Gastrocnemius medialis (tissue), 4 donors: ENCODE measurements at regions not wholly inside any gene's neighbourhood (a gene's known extent, or its start where the extent isn't known, plus 50 kb on each side); places are given as distances from the start of the nearest gene placed in this dataset.

Source experiments
- ATAC-seq, 2 donors: fragments of 150-250 bp; one replicate each; pipeline ENCODE4 v1.9.1; 2016
- DNase-seq, 2 donors: peaks; one replicate each; pipeline ENCODE4 v3.0.0-alpha.2; 2019
- H3K27ac ChIP-seq, 4 donors: fragments of 200-600 bp; sonication (generic); 1 replicate in 1 of 4; 2 replicates in 3 of 4; pipeline ENCODE4 v1.5.1; 2016 to 2018; ENCODE audit warnings: mild to moderate bottlenecking in 2 of 4, moderate library complexity in 1 of 4
- H3K27me3 ChIP-seq, 3 donors: fragments of 200-600 bp; sonication (generic) in 2 of 3; 1 replicate in 1 of 3; 2 replicates in 2 of 3; pipeline versions ENCODE4 v1.5.1 to v1.6.0; 2016 to 2019; ENCODE audit warnings: mild to moderate bottlenecking in 1 of 3, moderate library complexity in 1 of 3
- H3K36me3 ChIP-seq, 2 donors: fragments of 200-600 bp; sonication (generic) in 1 of 2; one replicate each; pipeline ENCODE4 v1.5.1; 2017 to 2018
- H3K4me1 ChIP-seq, 2 donors: fragments of 200-600 bp; sonication (generic) in 1 of 2; one replicate each; pipeline ENCODE4 v1.5.1; 2016 to 2017; ENCODE audit warnings: mild to moderate bottlenecking in 2 of 2
- H3K4me3 ChIP-seq, 4 donors: fragments of 200-600 bp; sonication (generic) in 3 of 4; 1 replicate in 1 of 4; 2 replicates in 3 of 4; pipeline ENCODE4 v1.5.1; 2016 to 2019; ENCODE audit warnings: mild to moderate bottlenecking in 2 of 4
- H3K9me3 ChIP-seq, 3 donors: fragments of 200-600 bp; sonication (generic) in 2 of 3; 1 replicate in 1 of 3; 2 replicates in 2 of 3; pipeline ENCODE4 v1.5.1; 2016 to 2019
- CTCF ChIP-seq, 5 experiments: fragments of 450-650 bp in 3 of 5; fragments of 200-600 bp in 2 of 5; sonication (generic) in 2 of 5; IDR thresholded peaks in 4 of 5; conservative IDR thresholded peaks in 1 of 5; 1 replicate in 4 of 5; 2 replicates in 1 of 5; pipeline ENCODE4 v1.5.1; 2016 to 2019; ENCODE audit warnings: antibody characterized with exemption in 5 of 5, mild to moderate bottlenecking in 3 of 5, moderate library complexity in 3 of 5
- POLR2A ChIP-seq, 2 donors: fragments of 450-650 bp; IDR thresholded peaks; one replicate each; pipeline ENCODE4 v1.6.1; 2017; ENCODE audit warnings: antibody characterized with exemption in 2 of 2, mild to moderate bottlenecking in 2 of 2, moderate library complexity in 2 of 2
- in situ Hi-C, 4 donors: fragments of 200-750 bp; cut with MboI; loops; one replicate each; pipeline versions ENCODE4 v1.15.0 to v1.8.0; 2017; ENCODE audit warnings: low sequenced_read_pairs in 4 of 4
- intact Hi-C: fragments of 100-400 bp; cut with DNase I; formaldehyde crosslinking; loops from one replicate; pipeline ENCODE4 v1.15.1; 2023; ENCODE audit warnings: low total_unique reads

GRCh38 chr1:173355281-173356031 is 121.7 kb upstream of the PRDX6 start:
- no peak overlapping the region for H3K4me3 ChIP-seq
- intact Hi-C loops = no loop called here

GRCh38 chr1:173356191-173356762 is 120.9 kb upstream of the PRDX6 start:
- H3K4me1 ChIP-seq = no peaks in the 10 kb centered on the region
- no peak overlapping the region for H3K27ac ChIP-seq
- TF ChIP-seq POLR2A (IDR thresholded peaks at IDR 0.05) (no peak), CTCF (IDR thresholded peaks at IDR 0.05 in 4 of 5, conservative IDR thresholded peaks at IDR 0.05 in 1 of 5) (no peak)
- ATAC-seq (no peak), DNase-seq (no peak)
- no peaks in the 10 kb centered on the region for H3K27me3 ChIP-seq
- in situ Hi-C loops = no loop called here
- intact Hi-C loops = no loop called here
- H3K36me3 ChIP-seq = no peaks in the 10 kb centered on the region
- H3K4me3 ChIP-seq = no peak overlapping the region
- no peaks in the 10 kb centered on the region for H3K9me3 ChIP-seq

More at GRCh38 chr1:173355281-173356031, 121.7 kb upstream of the PRDX6 start:
- Histone ChIP-seq H3K27me3 (no peaks in the 10 kb centered on the region), H3K4me1 (no peaks in the 10 kb centered on the region), H3K36me3 (no peaks in the 10 kb centered on the region), H3K9me3 (no peaks in the 10 kb centered on the region), H3K27ac (no peak overlapping the region)
- in situ Hi-C loops = no loop called here
- no peak for TF ChIP-seq POLR2A (IDR thresholded peaks at IDR 0.05)
- no peak for TF ChIP-seq CTCF (IDR thresholded peaks at IDR 0.05 in 4 of 5, conservative IDR thresholded peaks at IDR 0.05 in 1 of 5)
- ATAC-seq (no peak), DNase-seq (no peak)

GRCh38 chr1:173360487-173361063 is 116.6 kb upstream of the PRDX6 start:
- Histone ChIP-seq H3K27me3 (no peaks in the 10 kb centered on the region), H3K36me3 (no peaks in the 10 kb centered on the region), H3K9me3 (no peaks in the 10 kb centered on the region), H3K27ac (no peak overlapping the region), H3K4me1 (no peaks in the 10 kb centered on the region), H3K4me3 (no peak overlapping the region)
- ATAC-seq = no peak
- in situ Hi-C loops = no loop called here
- intact Hi-C loops = no loop called here
- DNase-seq = no peak
- no peak for TF ChIP-seq CTCF (IDR thresholded peaks at IDR 0.05 in 4 of 5, conservative IDR thresholded peaks at IDR 0.05 in 1 of 5)
- no peak for TF ChIP-seq POLR2A (IDR thresholded peaks at IDR 0.05)

- in situ Hi-C loops = no loop called here
- intact Hi-C loops = no loop called here
- TF ChIP-seq POLR2A (IDR thresholded peaks at IDR 0.05) = no peak
- no peak for TF ChIP-seq CTCF (IDR thresholded peaks at IDR 0.05 in 4 of 5, conservative IDR thresholded peaks at IDR 0.05 in 1 of 5)
Measured at GRCh38 chr1:173362543-173362942, 114.6 kb upstream of the PRDX6 start.

More at GRCh38 chr1:173362543-173362942, 114.6 kb upstream of the PRDX6 start:
- Histone ChIP-seq H3K4me1 (no peaks in the 10 kb centered on the region), H3K9me3 (no peaks in the 10 kb centered on the region), H3K4me3 (no peak overlapping the region), H3K27me3 (no peaks in the 10 kb centered on the region), H3K27ac (no peak overlapping the region), H3K36me3 (no peaks in the 10 kb centered on the region)
- no peak for ATAC-seq
- no peak for DNase-seq
